T-helper 2 cell treated with Interferon-gamma antibody and Interleukin-4, amounts not matched to agents 100 ng/mL and 5 ng/mL, for 36 hours (primary cell): ENCODE measurements at regions not wholly inside any gene's neighbourhood (a gene's known extent, or its start where the extent isn't known, plus 50 kb on each side); places are given as distances from the start of the nearest gene placed in this dataset.
"Not testable (repeated sequence)": the region's sequence is repeated elsewhere in the genome, so short reads cannot be mapped to it uniquely, and the experiment has no call there.

Source experiments
- intact Hi-C: fragments of 100-400 bp; cut with micrococcal nuclease; formaldehyde crosslinking; loops from one replicate; pipeline ENCODE4 v1.15.1; 2023

DNA sequence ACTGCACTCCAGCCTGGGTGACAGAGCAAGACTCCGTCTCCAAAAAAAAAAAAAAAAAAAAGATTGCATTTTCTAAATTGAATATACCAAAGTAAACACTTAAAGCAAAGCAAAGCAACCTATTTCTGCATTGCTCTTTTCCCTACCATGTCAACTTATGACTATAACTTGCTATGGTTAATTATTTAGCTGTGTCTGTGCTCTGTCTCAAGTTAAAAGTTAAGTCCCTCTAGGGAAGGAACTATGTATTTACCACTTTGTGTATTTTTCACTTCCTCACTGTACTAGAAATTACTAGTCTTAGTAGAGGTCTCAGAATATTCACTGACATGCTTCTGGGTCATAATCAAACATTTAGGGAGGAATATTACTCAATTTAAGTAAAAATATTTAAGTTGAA, 711.7 kb upstream of the SOX9 start:
- intact Hi-C loops, result no loop called here

DNA sequence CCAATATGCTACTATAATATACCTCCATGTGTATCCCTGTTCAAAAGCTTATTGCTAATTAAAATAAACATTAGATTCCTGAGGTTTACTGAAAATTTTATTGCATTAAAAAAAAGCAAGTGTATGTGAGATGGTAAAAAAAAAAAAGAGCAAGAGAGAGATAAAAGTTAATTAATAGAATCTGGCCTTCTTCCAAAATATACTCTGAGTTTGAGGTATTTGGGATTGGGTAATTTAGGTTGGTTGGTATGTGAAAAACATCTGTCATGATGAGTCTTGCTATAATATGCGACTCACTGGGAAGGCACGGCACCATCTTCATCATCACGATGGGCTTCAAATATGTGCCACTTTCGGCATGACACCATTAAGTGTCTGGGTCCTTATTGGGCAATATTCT, 711.1 kb upstream of the SOX9 start:
- intact Hi-C loops, result no loop called here

- intact Hi-C loops, result no loop called here
Observed at GRCh38 chr17:71412803-71413202, 708.0 kb upstream of the SOX9 start.

- intact Hi-C loops, result no loop called here
Observed at GRCh38 chr17:71413935-71414334, 706.9 kb upstream of the SOX9 start.

GRCh38 chr17:71417142-71417541, 703.7 kb upstream of the SOX9 start:
- intact Hi-C loops, result no loop called here

- intact Hi-C loops, result no loop called here
Observed at GRCh38 chr17:71422968-71423367, 697.9 kb upstream of the SOX9 start.

- intact Hi-C loops, result no loop called here
Observed at GRCh38 chr17:71423871-71424546, 696.8 kb upstream of the SOX9 start.

GRCh38 chr17:71427801-71428200, 693.0 kb upstream of the SOX9 start:
- intact Hi-C loops, result no loop called here

GRCh38 chr17:71428897-71429296, 691.9 kb upstream of the SOX9 start:
- intact Hi-C loops, result no loop called here

GRCh38 chr17:71430281-71430680, 690.5 kb upstream of the SOX9 start:
- intact Hi-C loops, result no loop called here

GRCh38 chr17:71431146-71431545, 689.7 kb upstream of the SOX9 start:
- intact Hi-C loops, result no loop called here

DNA sequence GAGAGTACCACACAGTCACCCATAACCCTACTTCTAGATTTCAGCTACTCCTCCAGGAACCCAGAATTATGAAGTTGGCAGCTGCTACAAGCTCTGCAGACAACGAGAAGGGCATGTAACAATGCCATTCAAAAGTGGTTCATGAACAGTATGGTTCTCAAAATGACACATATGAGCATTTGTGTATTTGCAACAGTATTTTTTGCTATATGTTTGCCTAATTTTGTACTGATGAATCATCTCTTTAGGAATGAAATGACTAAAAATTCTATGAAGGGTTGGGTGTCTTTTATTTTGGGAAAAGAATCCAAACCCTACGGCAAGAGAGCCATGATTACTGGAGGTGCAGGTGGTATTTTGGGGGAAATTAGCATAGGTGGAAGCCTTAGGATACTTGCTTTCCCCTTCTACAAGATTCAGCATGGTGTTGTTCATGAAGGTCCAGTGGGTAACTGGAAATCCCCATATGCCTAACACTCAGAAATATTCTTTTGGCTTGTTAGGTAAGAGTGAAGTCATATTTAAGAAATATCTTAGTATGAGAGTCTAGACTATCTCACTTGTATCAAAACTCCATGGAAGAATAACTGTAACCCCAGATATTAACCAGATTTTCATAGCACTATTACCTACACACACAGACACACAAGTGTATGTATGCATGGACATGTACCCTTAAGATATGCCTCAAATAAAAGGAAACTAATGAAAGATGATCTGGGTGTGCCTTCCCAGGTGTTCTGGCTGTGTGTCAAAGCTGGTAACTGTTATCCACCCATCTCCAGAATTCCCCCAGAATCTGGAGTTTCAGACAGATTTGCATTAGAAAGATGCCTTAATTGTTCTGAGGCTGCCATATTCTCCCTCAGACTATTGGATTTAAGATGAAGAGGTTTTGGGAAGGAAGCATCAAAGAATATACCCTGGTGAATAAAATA, 688.2 kb upstream of the SOX9 start:
- intact Hi-C loops, result no loop called here

DNA sequence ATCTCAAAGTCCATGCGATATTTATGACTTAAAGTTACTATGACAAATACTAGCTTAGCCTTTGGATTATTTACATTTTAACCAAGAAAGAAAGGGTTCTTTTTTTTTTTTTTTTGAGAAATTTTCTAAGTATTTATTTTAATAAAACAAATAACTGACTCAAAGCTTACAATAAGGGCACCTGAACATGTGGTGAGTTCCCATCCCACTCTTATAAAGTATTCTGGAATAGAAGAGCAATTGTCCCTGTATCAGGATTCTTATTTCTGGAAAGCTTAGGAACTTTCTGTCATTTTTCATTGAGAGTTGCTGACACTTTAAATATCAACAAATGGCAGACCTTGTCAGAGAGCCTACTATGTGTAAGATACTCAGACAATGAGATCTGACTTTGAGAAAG, 686.1 kb upstream of the SOX9 start:
- intact Hi-C loops, result no loop called here

DNA sequence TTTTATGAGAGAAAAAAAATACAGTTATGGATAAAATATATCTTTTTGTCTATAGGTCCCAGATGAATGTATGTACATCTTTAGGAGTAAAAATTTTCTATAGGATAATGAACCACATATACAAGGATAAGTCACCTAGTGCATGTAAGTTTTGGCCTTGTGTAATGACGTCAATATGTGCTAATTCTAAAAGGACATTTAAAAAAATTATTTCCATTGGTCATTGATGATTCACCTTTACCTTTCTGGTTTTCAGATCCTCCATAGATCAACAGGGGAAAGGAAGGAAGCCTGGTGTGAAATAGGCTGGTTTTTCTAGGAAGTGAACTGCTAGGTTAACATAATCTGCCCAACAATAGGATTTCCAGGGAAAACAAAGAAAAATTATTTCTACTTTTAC, 684.3 kb upstream of the SOX9 start:
- intact Hi-C loops, result no loop called here

- intact Hi-C loops, result no loop called here
Observed at GRCh38 chr17:71437166-71437565, 683.7 kb upstream of the SOX9 start.

- intact Hi-C loops, result no loop called here
Observed at GRCh38 chr17:71438631-71439146, 682.1 kb upstream of the SOX9 start.

DNA sequence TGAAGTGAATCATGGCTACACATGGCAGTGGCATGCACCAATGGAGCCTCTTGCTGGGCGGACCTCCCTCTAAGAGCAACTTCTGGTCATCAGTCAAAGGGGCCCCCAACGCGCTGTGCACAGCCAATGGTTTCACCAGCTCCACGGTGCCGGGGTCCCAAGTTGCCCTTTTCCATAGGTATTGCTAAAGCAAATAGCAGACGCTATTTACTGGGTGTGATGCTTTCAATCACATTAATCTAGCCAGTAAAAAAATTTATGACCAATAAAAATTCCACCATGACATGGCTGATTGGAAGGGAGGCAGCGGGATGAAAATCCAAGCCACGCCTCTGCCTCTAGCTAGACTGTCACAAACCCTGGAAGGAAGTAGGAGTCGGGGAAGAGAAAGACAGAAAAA, 680.3 kb upstream of the SOX9 start:
- intact Hi-C loops, result no loop called here

DNA sequence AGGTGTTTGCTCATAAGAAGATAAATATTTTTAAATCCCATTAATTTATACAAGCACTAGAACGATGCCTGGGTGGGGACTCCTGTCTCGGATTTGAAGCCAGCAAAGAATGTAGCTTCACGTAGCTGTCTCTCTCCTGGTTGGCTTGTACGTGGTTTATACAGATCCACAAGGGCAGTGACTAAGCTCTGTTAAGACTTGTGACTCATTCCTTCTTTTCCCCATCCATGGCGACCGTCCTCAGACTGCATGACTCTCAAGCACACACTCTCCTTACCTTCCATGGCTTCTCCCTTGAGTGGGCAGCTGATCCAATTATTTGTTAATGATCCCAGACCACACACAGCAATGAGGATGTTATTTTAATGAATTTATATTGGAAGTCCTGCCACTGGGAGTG, 679.7 kb upstream of the SOX9 start:
- intact Hi-C loops, result no loop called here

- intact Hi-C loops, result no loop called here
Observed at GRCh38 chr17:71444078-71444477, 676.7 kb upstream of the SOX9 start.

DNA sequence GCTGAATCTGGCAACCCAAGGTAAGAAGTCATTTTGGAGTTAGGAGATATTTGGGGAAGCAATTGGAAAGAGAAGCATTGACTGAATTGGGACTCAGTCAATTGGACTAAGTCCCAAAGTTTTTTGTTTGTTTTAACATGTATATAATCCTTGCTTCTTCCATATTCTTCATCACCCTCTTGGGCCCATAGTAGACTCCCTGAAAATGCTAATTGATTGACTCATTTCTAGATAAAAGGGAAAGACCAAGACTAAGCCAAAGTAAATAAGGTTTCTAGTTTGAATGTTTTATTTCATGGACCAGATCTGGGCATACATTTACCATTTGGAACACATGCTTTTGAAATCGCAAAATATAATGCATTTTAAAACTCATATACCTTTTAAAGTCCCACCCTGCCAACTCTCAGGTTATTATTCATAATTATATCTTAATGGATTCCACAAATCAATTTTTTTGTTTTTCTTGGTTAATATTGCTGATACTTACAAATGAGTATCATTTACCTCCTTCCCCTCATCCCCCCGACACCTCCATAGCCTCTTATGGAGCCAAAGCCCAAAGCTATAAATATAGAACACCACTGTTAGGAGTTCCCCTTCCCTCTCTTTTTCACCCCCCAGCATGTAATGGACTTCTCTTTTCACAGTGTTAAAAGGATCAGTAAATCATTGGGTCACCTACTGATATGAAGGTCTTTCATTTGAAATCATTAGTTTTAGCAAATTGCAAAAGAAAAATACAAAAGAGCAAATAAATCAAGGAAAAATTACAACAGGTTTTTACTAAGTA, 674.0 kb upstream of the SOX9 start:
- intact Hi-C loops, result no loop called here

- intact Hi-C loops, result no loop called here
Observed at GRCh38 chr17:71447644-71448043, 673.2 kb upstream of the SOX9 start.

DNA sequence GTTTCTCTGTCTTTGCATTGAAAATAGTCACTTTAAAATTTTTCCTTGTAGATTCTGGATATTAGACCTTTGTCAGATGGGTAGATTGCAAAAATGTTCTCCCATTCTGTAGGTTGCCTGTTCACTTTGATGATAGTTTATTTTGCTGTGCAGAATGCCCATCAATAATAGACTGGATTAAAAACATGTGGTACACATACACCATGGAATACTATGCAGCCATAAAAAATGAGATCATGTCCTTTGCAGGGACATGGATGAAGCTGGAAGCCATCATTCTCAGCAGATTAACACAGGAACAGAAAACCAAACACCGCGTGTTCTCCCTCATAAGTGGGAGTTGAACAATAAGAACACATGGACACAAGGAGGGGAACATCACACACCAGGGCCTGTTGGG, 670.2 kb upstream of the SOX9 start:
- intact Hi-C loops, result not testable (repeated sequence)
